ENCODE measurements at regions not wholly inside any gene's neighbourhood (a gene's known extent, or its start where the extent isn't known, plus 50 kb on each side); places are given as distances from the start of the nearest gene placed in this dataset.

DNA sequence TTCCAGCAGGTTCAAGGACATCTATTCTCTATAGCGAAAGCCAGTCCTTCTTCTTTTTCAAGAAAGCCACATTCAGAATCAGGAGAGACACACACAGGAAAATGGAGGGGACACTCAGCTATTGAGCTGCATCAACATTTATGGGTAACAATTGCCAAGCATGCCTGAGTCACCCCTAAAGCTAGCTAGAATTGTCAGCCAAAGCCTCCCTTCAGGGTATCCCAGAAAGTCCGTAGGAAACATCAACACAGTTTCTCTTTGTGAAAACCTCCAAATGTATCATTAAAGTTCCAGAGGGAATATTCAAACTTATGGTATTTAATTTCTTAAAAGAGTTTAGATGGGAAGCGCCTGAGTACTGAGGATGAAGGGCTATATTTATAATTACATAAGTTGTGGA lies 331.1 kb upstream of the SLC7A11 start:
- TF ChIP-seq TAF1 (IDR thresholded peaks at IDR 0.05; ENCODE audit: borderline replicate concordance, insufficient read depth, low read length) (no peak), SIN3A (IDR thresholded peaks at IDR 0.05; ENCODE audit: borderline replicate concordance, insufficient read depth, low read length) (no peak)

All from PFSK-1 (cell line).